HG03469 (cell line): ENCODE measurements at regions not wholly inside any gene's neighbourhood (a gene's known extent, or its start where the extent isn't known, plus 50 kb on each side); places are given as distances from the start of the nearest gene placed in this dataset.
A peak's percentile ranks its signal among the peaks of the same experiment; 100 is the strongest.

Experiments
- ATAC-seq: cut with Tn5 transposase; IDR thresholded peaks from one replicate; pipeline ENCODE4 v1.9.1; 2021; ENCODE audit warnings: mild to moderate bottlenecking, moderate library complexity, moderate number of reproducible peaks; ENCODE audit not compliant: unreplicated experiment

- ATAC-seq: no peak
Observed at GRCh38 chr17:72487731-72488494, 367.1 kb downstream of the SOX9 start.

- ATAC-seq: no peak
Observed at GRCh38 chr17:72488555-72489271, 367.9 kb downstream of the SOX9 start.

GRCh38 chr17:72489272-72489641 is 368.4 kb downstream of the SOX9 start:
- no peak for ATAC-seq

GRCh38 chr17:72491102-72491501 is 370.3 kb downstream of the SOX9 start:
- no peak for ATAC-seq

- ATAC-seq: no peak
Observed at GRCh38 chr17:72492494-72492893, 371.7 kb downstream of the SOX9 start.

- no peak for ATAC-seq
Observed at GRCh38 chr17:72492941-72493340, 372.1 kb downstream of the SOX9 start.

GRCh38 chr17:72494566-72494965 is 373.7 kb downstream of the SOX9 start:
- ATAC-seq: no peak

- ATAC-seq: no peak
Observed at GRCh38 chr17:72496461-72496860, 375.6 kb downstream of the SOX9 start.

GRCh38 chr17:72497915-72498314 is 377.1 kb downstream of the SOX9 start:
- no peak for ATAC-seq

- ATAC-seq: no peak
Observed at GRCh38 chr17:72498364-72499210, 377.8 kb downstream of the SOX9 start.

- ATAC-seq: no peak
Observed at GRCh38 chr17:72501404-72502370, 380.9 kb downstream of the SOX9 start.

- no peak for ATAC-seq
Observed at GRCh38 chr17:72502371-72503341, 381.8 kb downstream of the SOX9 start.

GRCh38 chr17:72503556-72503955 is 382.7 kb downstream of the SOX9 start:
- no peak for ATAC-seq

- ATAC-seq: no peak
Observed at GRCh38 chr17:72504783-72505182, 384.0 kb downstream of the SOX9 start.

- no peak for ATAC-seq
Observed at GRCh38 chr17:72506773-72507172, 386.0 kb downstream of the SOX9 start.

- no peak for ATAC-seq
Observed at GRCh38 chr17:72507370-72507769, 386.6 kb downstream of the SOX9 start.

- peak; percentile 87 for ATAC-seq
Observed at GRCh38 chr17:72510351-72511016, 389.7 kb downstream of the SOX9 start.

GRCh38 chr17:72511242-72511641 is 390.4 kb downstream of the SOX9 start:
- no peak for ATAC-seq

GRCh38 chr17:72511874-72512273 is 391.1 kb downstream of the SOX9 start:
- ATAC-seq: no peak
